OCI-LY3 (cell line): ENCODE measurements at regions not wholly inside any gene's neighbourhood (a gene's known extent, or its start where the extent isn't known, plus 50 kb on each side); places are given as distances from the start of the nearest gene placed in this dataset.

Experiments
- H2AFZ ChIP-seq: fragments of 200-600, 300-600 bp; shearing (Covaris generic); 2 replicates; pipeline ENCODE4 v1.6.0; 2014; ENCODE audit warnings: antibody characterized with exemption, low read depth, low read length
- H3K27ac ChIP-seq: fragments of 200-600, 300-600 bp; sonication (generic); 2 replicates; pipeline ENCODE4 v1.5.1; 2014; ENCODE audit warnings: mild to moderate bottlenecking, low read length, moderate library complexity, mixed read lengths
- H3K27me3 ChIP-seq: fragments of 200-600, 300-600 bp; sonication (generic); 2 replicates; pipeline ENCODE4 v1.6.1; 2014; ENCODE audit warnings: low read depth, low read length, mixed read lengths
- H3K36me3 ChIP-seq: fragments of 200-600, 300-600 bp; sonication (generic); replicated peaks from 2 replicates; pipeline ENCODE3; 2014; ENCODE audit warnings: low read depth, low read length, mixed read lengths
- H3K4me1 ChIP-seq: fragments of 300-600, 200-600 bp; sonication (generic); 2 replicates; pipeline ENCODE4 v1.6.1; 2014; ENCODE audit warnings: low read length, mixed read lengths
- H3K4me2 ChIP-seq: fragments of 200-600, 300-600 bp; sonication (generic); 2 replicates; pipeline ENCODE4 v1.6.1; 2014; ENCODE audit warnings: low read length, mixed read lengths
- H3K4me3 ChIP-seq: fragments of 300-600, 200-600 bp; sonication (generic); 2 replicates; pipeline ENCODE4 v1.5.1; 2014; ENCODE audit warnings: antibody characterized with exemption, mild to moderate bottlenecking, low read length, moderate library complexity
- H3K79me2 ChIP-seq: fragments of 300-600, 200-600 bp; shearing (Covaris generic); 2 replicates; pipeline ENCODE4 v1.6.1; 2014; ENCODE audit warnings: mild to moderate bottlenecking, low read length, mixed read lengths
- H3K9ac ChIP-seq: fragments of 300-600, 200-600 bp; shearing (Covaris generic); 2 replicates; pipeline ENCODE4 v1.6.0; 2014; ENCODE audit warnings: mild to moderate bottlenecking, low read length, moderate library complexity
- H3K9me3 ChIP-seq: fragments of 200-600, 300-600 bp; shearing (Covaris generic); 2 replicates; pipeline ENCODE4 v1.6.1; 2014; ENCODE audit warnings: low read length, mixed read lengths; ENCODE audit not compliant: insufficient read depth
- H4K20me1 ChIP-seq: fragments of 200-600, 300-600 bp; sonication (generic); 2 replicates; pipeline ENCODE4 v1.6.1; 2016; ENCODE audit warnings: low read length, mixed read lengths; ENCODE audit not compliant: insufficient read depth
- CTCF ChIP-seq: fragments of 200-600, 300-600 bp; sonication (generic); IDR thresholded peaks from 2 replicates; pipeline ENCODE4 v1.5.1; 2014; ENCODE audit warnings: antibody characterized with exemption, low read length, low read depth
- EZH2phosphoT487 ChIP-seq: fragments of 200-600 bp; shearing (Covaris generic); IDR thresholded peaks from 2 replicates; pipeline ENCODE4 v1.6.1; 2018; ENCODE audit warnings: antibody characterized with exemption, mixed run types, low read depth

GRCh38 chr18:41881285-41881684 is 73.7 kb upstream of the PIK3C3 start:
- Histone ChIP-seq H3K27ac (no peak overlapping the region), H3K9me3 (no peaks in the 10 kb centered on the region), H3K4me2 (no peak overlapping the region), H4K20me1 (no peaks in the 10 kb centered on the region), H3K4me3 (no peak overlapping the region), H3K9ac (no peak overlapping the region), H2AFZ (no peak overlapping the region), H3K36me3 (no peaks in the 10 kb centered on the region), H3K27me3 (no peaks in the 10 kb centered on the region), H3K4me1 (peaks cover 6% of the 10 kb centered on the region; the same call in 1 of the 2 replicates), H3K79me2 (no peaks in the 10 kb centered on the region)
- TF ChIP-seq CTCF, result no peak
- no peak for TF ChIP-seq EZH2phosphoT487

- Histone ChIP-seq H3K27me3 (no peaks in the 10 kb centered on the region), H3K9me3 (no peaks in the 10 kb centered on the region), H2AFZ (no peak overlapping the region), H3K9ac (no peak overlapping the region), H3K4me3 (no peak overlapping the region), H3K27ac (no peak overlapping the region), H4K20me1 (no peaks in the 10 kb centered on the region), H3K4me1 (peaks cover 6% of the 10 kb centered on the region; the same call in 1 of the 2 replicates), H3K4me2 (no peak overlapping the region), H3K36me3 (no peaks in the 10 kb centered on the region), H3K79me2 (no peaks in the 10 kb centered on the region)
- TF ChIP-seq EZH2phosphoT487, result no peak
- no peak for TF ChIP-seq CTCF
Observed at GRCh38 chr18:41879256-41879655, 75.8 kb upstream of the PIK3C3 start.

GRCh38 chr18:41875094-41875780 is 79.8 kb upstream of the PIK3C3 start:
- Histone ChIP-seq H3K9me3 (no peaks in the 10 kb centered on the region), H3K9ac (no peak overlapping the region), H3K27ac (no peak overlapping the region), H4K20me1 (no peaks in the 10 kb centered on the region), H3K4me3 (no peak overlapping the region), H3K36me3 (no peaks in the 10 kb centered on the region), H3K79me2 (no peaks in the 10 kb centered on the region), H2AFZ (0 out of 2 replicates have a peak overlapping the region, but pooled peaks have one; percentile 24), H3K4me2 (no peak overlapping the region), H3K4me1 (peaks cover under 1% of the 10 kb centered on the region; the same call in 1 of the 2 replicates), H3K27me3 (no peaks in the 10 kb centered on the region)
- TF ChIP-seq EZH2phosphoT487, result no peak
- TF ChIP-seq CTCF, result no peak

- Histone ChIP-seq H2AFZ (no peak overlapping the region), H3K27ac (no peak overlapping the region), H3K4me2 (no peak overlapping the region)
Observed at GRCh38 chr18:41873730-41874129, 81.3 kb upstream of the PIK3C3 start.

More at GRCh38 chr18:41873730-41874129, 81.3 kb upstream of the PIK3C3 start:
- H3K9ac ChIP-seq, result no peak overlapping the region
- no peaks in the 10 kb centered on the region for H3K9me3 ChIP-seq
- no peaks in the 10 kb centered on the region for H3K36me3 ChIP-seq
- H3K4me1 ChIP-seq, result no peaks in the 10 kb centered on the region
- H3K79me2 ChIP-seq, result no peaks in the 10 kb centered on the region
- no peaks in the 10 kb centered on the region for H3K27me3 ChIP-seq
- no peaks in the 10 kb centered on the region for H4K20me1 ChIP-seq
- no peak overlapping the region for H3K4me3 ChIP-seq
- TF ChIP-seq CTCF (no peak), EZH2phosphoT487 (no peak)
